ENCODE measurements at regions not wholly inside any gene's neighbourhood (a gene's known extent, or its start where the extent isn't known, plus 50 kb on each side); places are given as distances from the start of the nearest gene placed in this dataset.

- no peak for DNase-seq (ENCODE audit: low spot score)
Measured at GRCh38 chr13:112245989-112246388, 130.2 kb upstream of the SPACA7 start.

GRCh38 chr13:112246731-112247470 lies 129.3 kb upstream of the SPACA7 start:
- no peak for DNase-seq (ENCODE audit: low spot score)

GRCh38 chr13:112247471-112248405 lies 128.4 kb upstream of the SPACA7 start:
- DNase-seq (ENCODE audit: low spot score) = no peak

GRCh38 chr13:112248406-112248760 lies 127.8 kb upstream of the SPACA7 start:
- DNase-seq (ENCODE audit: low spot score) = no peak

GRCh38 chr13:112248862-112249592 lies 127.1 kb upstream of the SPACA7 start:
- peak; percentile 1 for DNase-seq (ENCODE audit: low spot score)

- DNase-seq (ENCODE audit: low spot score) = no peak
Measured at GRCh38 chr13:112249644-112250610, 126.2 kb upstream of the SPACA7 start.

- no peak for DNase-seq (ENCODE audit: low spot score)
Measured at GRCh38 chr13:112250788-112251445, 125.2 kb upstream of the SPACA7 start.

- DNase-seq (ENCODE audit: low spot score) = no peak
Measured at GRCh38 chr13:112251930-112252585, 124.1 kb upstream of the SPACA7 start.

- DNase-seq (ENCODE audit: low spot score) = no peak
Measured at GRCh38 chr13:112252804-112253590, 123.2 kb upstream of the SPACA7 start.

- no peak for DNase-seq (ENCODE audit: low spot score)
Measured at GRCh38 chr13:112253631-112254030, 122.5 kb upstream of the SPACA7 start.

GRCh38 chr13:112254061-112254818 lies 121.9 kb upstream of the SPACA7 start:
- DNase-seq (ENCODE audit: low spot score) = no peak

- no peak for DNase-seq (ENCODE audit: low spot score)
Measured at GRCh38 chr13:112254900-112255299, 121.3 kb upstream of the SPACA7 start.

- no peak for DNase-seq (ENCODE audit: low spot score)
Measured at GRCh38 chr13:112255550-112256120, 120.5 kb upstream of the SPACA7 start.

- DNase-seq (ENCODE audit: low spot score) = no peak
Measured at GRCh38 chr13:112256716-112257494, 119.2 kb upstream of the SPACA7 start.

GRCh38 chr13:112259511-112259910 lies 116.6 kb upstream of the SPACA7 start:
- DNase-seq (ENCODE audit: low spot score) = peak; percentile 76

- no peak for DNase-seq (ENCODE audit: low spot score)
Measured at GRCh38 chr13:112260108-112261055, 115.8 kb upstream of the SPACA7 start.

Data from umbilical cord (tissue), 1 donor.